Skeletal muscle satellite cell (primary cell): ENCODE measurements at regions not wholly inside any gene's neighbourhood (a gene's known extent, or its start where the extent isn't known, plus 50 kb on each side); places are given as distances from the start of the nearest gene placed in this dataset.

Source experiments
- H3K27me3 ChIP-seq: 2 replicates; pipeline ENCODE4 v1.7.0; 2013; ENCODE audit warnings: low read length; ENCODE audit not compliant: control insufficient read depth, insufficient read depth
- H3K36me3 ChIP-seq: 2 replicates; pipeline ENCODE4 v1.7.0; 2013; ENCODE audit warnings: mild to moderate bottlenecking, control low read depth, low read length; ENCODE audit not compliant: insufficient read depth
- H3K4me1 ChIP-seq: 2 replicates; pipeline ENCODE4 v1.7.0; 2013; ENCODE audit warnings: low read length; ENCODE audit not compliant: control insufficient read depth, insufficient read depth
- H3K4me2 ChIP-seq: 2 replicates; pipeline ENCODE4 v1.7.0; 2013; ENCODE audit warnings: mild to moderate bottlenecking, low read length
- H3K4me3 ChIP-seq: 2 replicates; pipeline ENCODE4 v1.7.0; 2013; ENCODE audit warnings: low read length
- H3K9ac ChIP-seq: 2 replicates; pipeline ENCODE4 v1.7.0; 2013; ENCODE audit warnings: mild to moderate bottlenecking, low read depth, low read length, moderate library complexity
- H3K9me3 ChIP-seq: replicated peaks from 2 replicates; pipeline ENCODE4 v1.7.0; 2013; ENCODE audit warnings: mild to moderate bottlenecking, control low read depth, low read length

DNA sequence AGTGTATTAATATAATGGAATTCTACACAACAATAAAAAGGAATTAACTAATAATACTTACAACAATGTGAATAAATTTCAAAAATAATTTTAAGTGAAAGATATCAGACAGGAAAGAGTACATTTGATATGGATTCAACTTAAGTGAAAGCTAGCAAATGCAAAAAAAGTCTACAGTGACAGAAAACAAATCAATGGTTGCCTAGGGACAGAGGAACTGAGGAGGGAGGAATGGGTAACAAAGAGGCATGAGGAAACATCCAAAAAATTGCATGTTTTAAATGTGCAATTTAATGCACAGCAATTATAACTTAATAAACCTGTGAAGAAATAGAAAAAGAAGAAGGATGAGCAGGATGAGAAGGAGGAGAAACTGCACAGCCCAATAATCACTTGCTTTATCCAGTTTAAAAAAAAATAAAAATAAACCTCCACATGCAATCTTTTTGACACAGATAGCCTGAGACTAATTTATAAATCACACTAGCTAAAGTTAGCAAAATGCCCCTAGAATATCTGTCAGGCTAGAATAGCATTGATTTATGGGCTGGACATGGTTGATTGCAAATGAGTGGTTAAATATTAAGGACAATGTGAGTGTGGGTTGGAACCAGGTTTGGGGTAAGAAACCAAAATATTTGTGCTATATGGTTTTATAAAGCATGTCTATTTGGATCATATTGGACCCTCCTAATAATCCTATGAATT, 1089.1 kb downstream of the TRHDE start:
- Histone ChIP-seq H3K36me3 (no peaks in the 10 kb centered on the region), H3K27me3 (no peaks in the 10 kb centered on the region), H3K9me3 (no peaks in the 10 kb centered on the region), H3K4me1 (no peaks in the 10 kb centered on the region), H3K4me3 (no peak overlapping the region), H3K4me2 (no peak overlapping the region), H3K9ac (no peak overlapping the region)

DNA sequence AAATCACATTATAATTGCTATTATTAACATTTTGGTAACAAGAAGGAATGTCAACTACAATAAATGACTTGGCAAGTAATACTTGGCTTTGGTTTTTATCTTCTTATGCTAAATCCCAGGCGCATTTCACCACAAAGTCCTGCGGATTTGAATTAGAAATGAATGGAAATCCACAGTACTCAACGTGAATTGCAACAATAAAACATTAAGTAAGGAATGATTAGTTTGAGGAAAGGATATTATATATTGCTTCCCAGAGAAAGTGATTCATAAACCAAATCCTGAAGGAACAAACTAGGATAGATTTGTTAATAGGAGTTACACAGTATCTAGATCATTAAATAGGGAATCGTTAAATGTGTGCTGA, 1089.7 kb downstream of the TRHDE start:
- Histone ChIP-seq H3K36me3 (no peaks in the 10 kb centered on the region), H3K9me3 (no peaks in the 10 kb centered on the region), H3K4me1 (no peaks in the 10 kb centered on the region), H3K9ac (no peak overlapping the region), H3K4me3 (no peak overlapping the region), H3K27me3 (no peaks in the 10 kb centered on the region), H3K4me2 (no peak overlapping the region)

DNA sequence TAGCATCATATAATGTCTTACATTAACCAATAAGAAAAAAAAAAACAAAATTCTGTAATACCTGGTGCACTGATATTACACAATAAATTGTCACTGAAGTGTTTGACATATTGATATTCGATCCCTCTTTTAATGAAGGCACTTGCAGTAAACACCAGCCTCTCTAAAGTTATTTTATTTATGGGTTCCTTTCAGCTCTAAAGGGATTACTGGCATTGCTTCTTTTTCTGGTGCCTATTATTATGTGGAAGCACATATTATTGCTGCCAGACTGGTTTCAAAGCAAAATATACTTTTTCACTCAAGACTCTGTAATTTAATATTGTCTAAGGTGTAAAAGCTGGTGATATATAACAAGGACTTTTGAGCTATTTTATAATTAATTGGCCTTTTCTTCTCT, 1090.5 kb downstream of the TRHDE start:
- no peak overlapping the region for H3K9ac ChIP-seq
- H3K4me2 ChIP-seq, result no peak overlapping the region
- no peaks in the 10 kb centered on the region for H3K36me3 ChIP-seq

DNA sequence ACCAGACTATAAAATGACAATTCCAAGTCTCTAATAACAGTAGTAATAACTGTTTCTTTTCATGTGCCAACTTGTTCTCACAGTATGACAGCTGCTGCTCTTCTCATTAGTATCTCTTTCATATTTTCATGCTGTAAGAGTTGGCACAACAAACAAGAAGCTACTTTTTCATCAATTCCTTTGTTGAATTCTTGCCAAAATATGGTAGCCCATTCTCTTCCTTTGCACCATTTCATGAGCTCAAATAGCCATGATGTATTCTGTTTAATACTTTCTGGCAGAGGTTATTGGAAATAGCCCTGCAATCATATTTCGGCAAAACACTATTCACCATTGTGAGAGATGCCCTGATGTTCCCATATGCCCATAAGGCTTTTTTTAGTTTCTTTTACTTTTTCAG, 1100.7 kb downstream of the TRHDE start:
- H3K9me3 ChIP-seq, result no peaks in the 10 kb centered on the region
- no peaks in the 10 kb centered on the region for H3K27me3 ChIP-seq
- no peaks in the 10 kb centered on the region for H3K36me3 ChIP-seq
- H3K9ac ChIP-seq, result no peak overlapping the region
- no peak overlapping the region for H3K4me2 ChIP-seq
- no peak overlapping the region for H3K4me3 ChIP-seq
- H3K4me1 ChIP-seq, result no peaks in the 10 kb centered on the region

More for the DNA sequence above, 1090.5 kb downstream of the TRHDE start:
- H3K4me1 ChIP-seq, result no peaks in the 10 kb centered on the region
- H3K4me3 ChIP-seq, result no peak overlapping the region
- no peaks in the 10 kb centered on the region for H3K9me3 ChIP-seq
- no peaks in the 10 kb centered on the region for H3K27me3 ChIP-seq

DNA sequence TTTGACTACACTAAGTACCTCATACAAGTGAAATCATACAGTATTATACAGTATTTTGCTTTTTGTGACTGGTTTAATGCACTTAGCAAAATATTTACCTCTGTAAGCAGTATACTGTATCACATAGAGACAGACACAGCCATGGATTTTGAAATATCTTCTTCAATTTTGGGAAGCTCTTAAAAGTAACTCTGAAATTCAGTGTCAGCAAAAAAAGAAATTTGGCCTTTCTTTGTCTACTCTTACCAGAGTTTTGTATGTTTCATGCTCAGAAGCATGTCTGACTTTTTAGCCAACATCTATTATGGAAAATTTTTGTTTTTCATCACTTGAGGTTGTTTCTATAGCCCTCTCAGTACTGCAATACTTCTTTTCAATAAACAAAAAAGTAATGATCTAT, 1102.2 kb downstream of the TRHDE start:
- Histone ChIP-seq H3K4me1 (no peaks in the 10 kb centered on the region), H3K4me3 (no peak overlapping the region), H3K36me3 (no peaks in the 10 kb centered on the region), H3K27me3 (no peaks in the 10 kb centered on the region), H3K9me3 (no peaks in the 10 kb centered on the region), H3K9ac (no peak overlapping the region), H3K4me2 (no peak overlapping the region)

DNA sequence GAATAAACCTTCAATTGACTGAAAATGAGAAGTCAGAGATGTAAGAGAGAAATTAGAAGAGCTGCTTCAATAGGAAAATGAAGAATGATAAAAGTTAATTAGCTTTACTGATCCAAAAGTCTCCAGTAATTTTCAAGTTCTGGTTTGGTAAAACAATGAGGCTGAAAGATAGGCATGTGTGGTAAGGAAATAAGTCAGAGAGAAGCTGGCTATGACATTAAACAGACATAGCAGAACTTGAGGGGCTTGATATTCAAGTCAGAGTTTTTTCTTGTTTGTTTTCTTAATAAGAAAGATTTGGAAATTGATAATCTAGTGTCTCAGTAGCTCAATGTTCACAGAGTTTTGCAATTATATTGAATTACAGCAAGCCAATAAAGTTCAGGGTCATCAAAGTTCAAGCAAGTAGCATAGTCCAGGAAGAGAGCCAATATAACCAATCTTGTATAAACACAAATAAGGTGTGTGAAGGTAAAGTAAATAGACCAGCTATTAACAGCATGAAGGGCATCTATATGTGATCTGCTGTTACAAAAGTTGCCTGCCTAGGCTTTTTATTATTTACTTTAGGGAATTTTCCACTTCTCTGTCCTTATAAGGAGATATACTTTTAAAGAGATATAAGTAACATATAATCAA, 1111.5 kb downstream of the TRHDE start:
- no peak overlapping the region for H3K4me2 ChIP-seq
- no peaks in the 10 kb centered on the region for H3K4me1 ChIP-seq
- no peaks in the 10 kb centered on the region for H3K9me3 ChIP-seq
- H3K4me3 ChIP-seq, result no peak overlapping the region
- H3K9ac ChIP-seq, result no peak overlapping the region
- no peaks in the 10 kb centered on the region for H3K27me3 ChIP-seq
- H3K36me3 ChIP-seq, result no peaks in the 10 kb centered on the region

DNA sequence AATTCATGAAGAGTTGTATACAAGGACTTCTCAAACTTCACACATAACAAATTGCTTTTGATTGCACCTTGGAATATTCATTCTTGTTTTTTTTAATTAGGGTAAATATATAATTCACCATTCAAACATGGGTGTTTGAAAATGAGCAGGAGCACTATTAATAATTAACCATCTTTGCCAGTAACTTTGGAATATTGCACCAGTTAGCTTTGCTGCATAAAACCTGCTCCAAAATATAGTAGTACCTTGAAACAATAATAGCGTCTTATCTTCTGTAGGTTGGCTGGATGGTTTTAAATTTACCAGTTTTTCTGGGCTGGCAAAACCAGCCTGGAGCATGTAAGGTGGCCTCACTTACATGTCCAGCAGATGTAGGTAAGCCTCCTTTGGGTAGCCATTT, 1112.4 kb downstream of the TRHDE start:
- Histone ChIP-seq H3K4me3 (no peak overlapping the region), H3K9me3 (no peaks in the 10 kb centered on the region), H3K4me2 (no peak overlapping the region), H3K27me3 (no peaks in the 10 kb centered on the region), H3K4me1 (no peaks in the 10 kb centered on the region), H3K36me3 (no peaks in the 10 kb centered on the region), H3K9ac (no peak overlapping the region)

DNA sequence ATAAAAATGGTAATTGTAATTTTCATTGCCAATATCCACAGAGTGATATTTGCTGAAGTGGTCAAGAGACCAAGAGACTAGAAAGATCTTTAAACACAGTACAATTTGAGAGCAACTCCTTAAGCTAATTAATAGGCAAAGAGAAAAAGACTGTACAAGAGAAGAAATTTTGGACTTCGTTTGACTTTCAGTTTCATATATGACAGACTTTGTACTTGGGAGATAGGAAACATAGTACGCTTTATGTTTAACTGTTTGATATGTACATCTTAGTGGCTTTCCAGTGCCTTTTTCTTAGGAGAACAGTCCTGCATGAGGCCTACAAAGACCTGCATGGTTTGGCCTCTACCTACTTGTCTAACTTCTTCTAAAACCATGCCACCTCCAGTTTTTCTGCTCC, 1118.1 kb downstream of the TRHDE start:
- Histone ChIP-seq H3K27me3 (no peaks in the 10 kb centered on the region), H3K4me3 (no peak overlapping the region), H3K9ac (no peak overlapping the region), H3K4me2 (no peak overlapping the region), H3K36me3 (no peaks in the 10 kb centered on the region), H3K9me3 (no peaks in the 10 kb centered on the region), H3K4me1 (no peaks in the 10 kb centered on the region)

DNA sequence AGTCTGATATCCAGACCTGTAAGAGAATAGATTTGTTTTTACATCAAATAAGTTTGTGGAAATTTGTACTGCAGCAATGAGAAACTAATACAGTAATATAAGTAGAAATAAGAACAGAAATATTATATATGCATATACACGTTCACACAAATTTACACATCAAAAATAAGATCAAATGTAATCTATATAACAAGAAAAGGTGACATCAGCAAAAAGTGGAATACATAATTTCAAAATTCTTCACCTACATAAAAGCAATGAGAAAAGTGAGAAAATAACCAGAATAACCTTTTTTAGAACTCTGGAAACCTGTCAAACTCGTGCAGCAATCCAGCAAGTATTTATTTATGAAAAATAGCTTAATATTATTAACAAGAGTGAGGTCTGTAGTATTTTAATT, 1124.6 kb upstream of the ATXN7L3B start:
- Histone ChIP-seq H3K9ac (no peak overlapping the region), H3K4me2 (no peak overlapping the region), H3K9me3 (peaks cover 3% of the 10 kb centered on the region), H3K27me3 (no peaks in the 10 kb centered on the region), H3K36me3 (no peaks in the 10 kb centered on the region), H3K4me1 (no peaks in the 10 kb centered on the region), H3K4me3 (no peak overlapping the region)

DNA sequence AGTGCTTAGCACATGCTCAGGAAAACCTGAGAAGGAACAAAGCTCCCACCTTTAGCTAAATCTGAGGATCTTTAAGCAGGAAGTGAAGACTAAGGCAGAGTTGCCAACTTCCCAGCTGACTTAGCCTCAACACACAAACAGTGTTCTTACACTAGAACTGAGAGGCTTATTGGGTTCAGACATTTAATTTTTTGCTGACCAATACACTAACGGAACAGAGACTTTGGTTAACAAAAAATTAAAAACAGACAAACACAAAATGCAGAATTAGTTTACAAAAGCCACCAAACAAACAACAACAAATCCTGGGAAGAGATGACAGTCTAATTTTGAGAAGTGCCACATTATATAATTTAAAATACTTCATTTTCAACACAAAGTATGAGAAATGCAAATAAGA, 1123.7 kb upstream of the ATXN7L3B start:
- Histone ChIP-seq H3K4me3 (no peak overlapping the region), H3K9me3 (peaks cover 3% of the 10 kb centered on the region), H3K9ac (no peak overlapping the region), H3K4me1 (no peaks in the 10 kb centered on the region), H3K27me3 (no peaks in the 10 kb centered on the region), H3K36me3 (no peaks in the 10 kb centered on the region), H3K4me2 (no peak overlapping the region)

DNA sequence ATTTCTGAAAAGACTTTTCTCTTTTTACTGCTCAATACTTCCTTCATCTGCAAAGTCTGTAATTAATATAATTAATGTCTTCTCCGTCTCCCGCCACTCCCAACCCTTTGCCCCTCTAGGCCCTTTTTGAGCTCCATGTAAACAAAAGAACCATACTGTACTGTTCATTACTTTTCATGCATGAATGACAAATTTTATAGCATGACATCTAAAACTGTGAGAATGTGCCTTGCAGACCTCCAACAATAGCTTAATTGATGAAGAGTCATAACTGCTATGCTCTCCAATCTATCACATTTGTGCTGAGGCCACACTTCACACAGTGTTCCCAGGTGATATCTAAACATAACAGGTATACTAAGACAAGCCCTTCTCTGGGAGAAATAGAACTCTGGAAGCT, 1122.7 kb upstream of the ATXN7L3B start:
- Histone ChIP-seq H3K9ac (no peak overlapping the region), H3K4me3 (no peak overlapping the region), H3K4me2 (no peak overlapping the region), H3K4me1 (no peaks in the 10 kb centered on the region), H3K27me3 (no peaks in the 10 kb centered on the region), H3K36me3 (no peaks in the 10 kb centered on the region), H3K9me3 (peaks cover 3% of the 10 kb centered on the region)

DNA sequence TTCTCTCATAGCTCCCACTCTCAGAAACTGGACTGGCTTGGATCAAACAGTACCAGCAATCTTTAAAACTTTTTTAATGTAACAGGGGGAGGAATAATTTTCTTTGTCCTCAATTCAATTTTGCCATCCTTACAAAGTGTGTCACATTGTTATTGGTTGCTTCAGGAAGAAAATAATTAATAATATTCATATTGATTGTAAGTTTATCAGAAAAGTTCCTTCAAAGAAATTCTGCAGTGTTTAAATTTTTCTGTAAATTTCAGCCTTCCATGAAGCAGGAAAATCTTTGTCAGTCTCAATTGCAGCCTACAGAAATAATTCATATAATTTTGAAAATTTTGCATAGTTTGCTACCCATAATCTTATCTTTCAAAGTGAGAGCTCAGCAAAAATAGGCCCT, 1119.1 kb upstream of the ATXN7L3B start:
- Histone ChIP-seq H3K9ac (no peak overlapping the region), H3K4me1 (peaks cover 8% of the 10 kb centered on the region), H3K4me3 (no peak overlapping the region), H3K9me3 (peaks cover 3% of the 10 kb centered on the region), H3K36me3 (no peaks in the 10 kb centered on the region), H3K4me2 (no peak overlapping the region), H3K27me3 (no peaks in the 10 kb centered on the region)
